ENCODE measurements at regions not wholly inside any gene's neighbourhood (a gene's known extent, or its start where the extent isn't known, plus 50 kb on each side); places are given as distances from the start of the nearest gene placed in this dataset.

DNA sequence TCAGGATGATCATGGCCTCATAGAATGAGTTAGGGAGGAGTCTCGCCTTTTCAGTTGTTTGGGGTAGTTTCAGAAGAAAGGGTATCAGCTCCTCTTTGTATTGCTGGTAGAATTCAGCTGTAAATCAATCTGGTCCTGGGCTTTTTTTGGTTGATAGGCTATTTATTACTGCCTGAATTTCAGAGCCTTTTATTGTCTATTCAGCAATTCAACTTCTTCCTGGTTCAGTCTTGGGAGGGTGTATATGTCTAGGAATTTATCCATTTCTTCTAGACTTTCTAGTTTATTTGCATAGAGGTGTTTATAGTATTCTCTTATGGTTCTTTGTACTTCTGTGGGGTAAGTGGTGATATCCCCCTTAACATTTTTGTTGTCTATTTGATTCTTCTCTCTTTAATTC is 1024.2 kb downstream of the DIPK2A start:
- Histone ChIP-seq H3K9ac (ENCODE audit: low read length) (no peak overlapping the region), H2AK5ac (ENCODE audit: low read length, severe bottlenecking) (no peak overlapping the region), H2AFZ (ENCODE audit: low read depth, low read length) (no peak overlapping the region), H2BK12ac (ENCODE audit: low read length in 2 of 2) (no peak overlapping the region), H3K4me3 (ENCODE audit: insufficient read depth in 1 of 2, low read depth in 1 of 2, low read length in 2 of 2) (no peak overlapping the region), H2BK5ac (ENCODE audit: low read depth, low read length, poor library complexity, severe bottlenecking) (no peak overlapping the region), H3K4me1 (ENCODE audit: control insufficient read depth, insufficient read depth, low read depth, low read length) (no peaks in the 10 kb centered on the region), H3K14ac (ENCODE audit: low read length in 2 of 2) (no peak overlapping the region), H4K8ac (ENCODE audit: low read length) (no peak overlapping the region), H3K79me1 (replicated peaks; ENCODE audit: low read length, poor library complexity, severe bottlenecking) (no peaks in the 10 kb centered on the region), H3K18ac (ENCODE audit: low read depth in 1 of 2, low read length in 2 of 2) (no peak overlapping the region), H3K27ac (ENCODE audit: low read length, poor library complexity, severe bottlenecking) (no peak overlapping the region), H3K9me3 (ENCODE audit: control insufficient read depth, low read length) (peaks cover 14% of the 10 kb centered on the region), H2BK120ac (ENCODE audit: low read depth, low read length) (no peak overlapping the region), H3K23ac (ENCODE audit: low read length in 2 of 2) (no peak overlapping the region), H3K4ac (ENCODE audit: low read depth in 1 of 2, low read length in 2 of 2) (no peak overlapping the region), H4K91ac (ENCODE audit: low read length) (no peak overlapping the region), H3K36me3 (ENCODE audit: control insufficient read depth in 1 of 2, insufficient read depth in 2 of 2, low read depth in 1 of 2, low read length in 2 of 2) (no peaks in the 10 kb centered on the region), H3K27me3 (ENCODE audit: control insufficient read depth in 1 of 2, insufficient read depth in 1 of 2, low read length in 2 of 2) (no peaks in the 10 kb centered on the region), H3K4me2 (ENCODE audit: low read length, poor library complexity, severe bottlenecking) (no peak overlapping the region), H2BK15ac (ENCODE audit: low read depth, poor library complexity, severe bottlenecking) (no peak overlapping the region)
- WGBS: 90% methylated on average over 1 of the region's 1 CpG
- DNase-seq: no peak

DNA sequence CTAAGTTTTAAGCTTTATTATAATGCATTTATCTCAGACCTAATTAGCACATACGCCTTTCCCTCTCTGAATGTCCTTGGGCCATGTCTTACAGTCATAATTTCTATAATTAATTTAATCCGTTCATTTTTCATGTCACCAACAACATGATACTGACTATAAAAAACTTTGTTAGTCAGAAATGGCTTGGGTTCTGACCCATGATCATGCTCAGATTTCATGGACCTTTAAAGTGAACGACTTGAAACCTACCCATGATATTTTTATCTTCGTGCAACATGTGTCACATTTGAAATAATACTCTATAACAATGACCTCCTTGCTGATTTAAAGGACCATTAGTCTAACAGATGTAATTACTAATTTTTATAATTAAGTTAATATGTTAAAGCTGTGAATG is 1033.8 kb downstream of the DIPK2A start:
- Histone ChIP-seq H3K4me3 (ENCODE audit: insufficient read depth in 1 of 2, low read depth in 1 of 2, low read length in 2 of 2) (no peak overlapping the region), H3K4ac (ENCODE audit: low read depth in 1 of 2, low read length in 2 of 2) (no peak overlapping the region), H2BK5ac (ENCODE audit: low read depth, low read length, poor library complexity, severe bottlenecking) (no peak overlapping the region), H4K8ac (ENCODE audit: low read length) (no peak overlapping the region), H2AK5ac (ENCODE audit: low read length, severe bottlenecking) (no peak overlapping the region), H3K79me1 (replicated peaks; ENCODE audit: low read length, poor library complexity, severe bottlenecking) (no peaks in the 10 kb centered on the region), H2BK15ac (ENCODE audit: low read depth, poor library complexity, severe bottlenecking) (no peak overlapping the region), H2AFZ (ENCODE audit: low read depth, low read length) (no peak overlapping the region), H3K4me2 (ENCODE audit: low read length, poor library complexity, severe bottlenecking) (no peak overlapping the region), H4K91ac (ENCODE audit: low read length) (no peak overlapping the region), H2BK12ac (ENCODE audit: low read length in 2 of 2) (no peak overlapping the region), H3K9me3 (ENCODE audit: control insufficient read depth, low read length) (peaks cover 20% of the 10 kb centered on the region), H3K18ac (ENCODE audit: low read depth in 1 of 2, low read length in 2 of 2) (no peak overlapping the region), H3K14ac (ENCODE audit: low read length in 2 of 2) (no peak overlapping the region), H3K23ac (ENCODE audit: low read length in 2 of 2) (no peak overlapping the region), H3K36me3 (ENCODE audit: control insufficient read depth in 1 of 2, insufficient read depth in 2 of 2, low read depth in 1 of 2, low read length in 2 of 2) (no peaks in the 10 kb centered on the region), H3K27ac (ENCODE audit: low read length, poor library complexity, severe bottlenecking) (no peak overlapping the region), H3K9ac (ENCODE audit: low read length) (no peak overlapping the region), H2BK120ac (ENCODE audit: low read depth, low read length) (no peak overlapping the region), H3K27me3 (ENCODE audit: control insufficient read depth in 1 of 2, insufficient read depth in 1 of 2, low read length in 2 of 2) (no peaks in the 10 kb centered on the region), H3K4me1 (ENCODE audit: control insufficient read depth, insufficient read depth, low read depth, low read length) (no peaks in the 10 kb centered on the region)
- DNase-seq: no peak
- 86% methylated on average over 3 of the region's 4 CpGs for WGBS

DNA sequence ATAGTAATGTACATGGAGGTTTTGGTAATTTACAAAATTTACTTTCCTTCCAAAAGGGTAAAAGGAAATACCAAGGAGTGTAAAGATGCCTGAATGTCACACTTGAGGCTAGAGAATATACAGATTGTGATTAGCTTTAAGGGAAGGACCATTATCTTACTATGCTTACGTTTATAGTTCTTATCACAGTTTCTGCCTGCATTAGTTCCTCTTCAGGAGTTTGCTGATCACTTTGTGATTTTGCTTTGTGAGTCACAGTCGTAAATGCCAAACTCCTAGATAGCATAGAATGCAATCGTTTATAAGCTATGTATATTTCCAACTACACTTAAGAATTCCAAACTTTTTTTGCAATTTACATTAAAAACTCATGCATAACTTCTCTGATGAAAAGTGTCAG is 1034.6 kb downstream of the DIPK2A start:
- Histone ChIP-seq H2BK120ac (ENCODE audit: low read depth, low read length) (no peak overlapping the region), H2AFZ (ENCODE audit: low read depth, low read length) (no peak overlapping the region), H3K18ac (ENCODE audit: low read depth in 1 of 2, low read length in 2 of 2) (no peak overlapping the region), H3K27ac (ENCODE audit: low read length, poor library complexity, severe bottlenecking) (no peak overlapping the region), H4K8ac (ENCODE audit: low read length) (no peak overlapping the region), H3K27me3 (ENCODE audit: control insufficient read depth in 1 of 2, insufficient read depth in 1 of 2, low read length in 2 of 2) (no peaks in the 10 kb centered on the region), H2BK5ac (ENCODE audit: low read depth, low read length, poor library complexity, severe bottlenecking) (no peak overlapping the region), H3K9me3 (ENCODE audit: control insufficient read depth, low read length) (peaks cover 14% of the 10 kb centered on the region), H2AK5ac (ENCODE audit: low read length, severe bottlenecking) (no peak overlapping the region), H2BK15ac (ENCODE audit: low read depth, poor library complexity, severe bottlenecking) (no peak overlapping the region), H3K23ac (ENCODE audit: low read length in 2 of 2) (no peak overlapping the region), H3K14ac (ENCODE audit: low read length in 2 of 2) (no peak overlapping the region), H3K4me3 (ENCODE audit: insufficient read depth in 1 of 2, low read depth in 1 of 2, low read length in 2 of 2) (no peak overlapping the region), H3K4ac (ENCODE audit: low read depth in 1 of 2, low read length in 2 of 2) (no peak overlapping the region), H4K91ac (ENCODE audit: low read length) (no peak overlapping the region), H3K36me3 (ENCODE audit: control insufficient read depth in 1 of 2, insufficient read depth in 2 of 2, low read depth in 1 of 2, low read length in 2 of 2) (no peaks in the 10 kb centered on the region), H3K4me2 (ENCODE audit: low read length, poor library complexity, severe bottlenecking) (no peak overlapping the region), H3K4me1 (ENCODE audit: control insufficient read depth, insufficient read depth, low read depth, low read length) (no peaks in the 10 kb centered on the region), H2BK12ac (ENCODE audit: low read length in 2 of 2) (no peak overlapping the region), H3K79me1 (replicated peaks; ENCODE audit: low read length, poor library complexity, severe bottlenecking) (no peaks in the 10 kb centered on the region), H3K9ac (ENCODE audit: low read length) (no peak overlapping the region)
- no peak for DNase-seq
- 38% methylated on average over 2 of the region's 3 CpGs for WGBS

DNA sequence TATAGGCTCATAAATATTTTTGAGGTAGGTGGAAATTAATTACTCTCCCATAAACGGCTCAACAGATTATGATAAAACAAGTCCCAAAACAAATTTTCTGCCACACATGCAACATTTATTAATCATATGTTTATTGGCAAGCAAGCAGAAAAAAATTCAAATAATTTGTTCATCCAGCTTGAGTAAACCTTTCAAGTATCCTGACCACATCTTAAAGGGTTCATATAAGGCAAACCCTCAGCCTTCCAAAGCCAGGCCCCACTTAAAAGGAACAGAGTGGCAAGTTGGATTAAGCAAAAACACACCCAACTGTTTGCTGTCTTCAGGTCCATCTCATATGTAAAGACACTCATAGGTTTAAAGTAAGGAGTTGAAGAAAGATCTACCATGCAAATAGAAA is 1042.3 kb downstream of the DIPK2A start:
- DNase-seq: no peak
- H2BK5ac ChIP-seq (ENCODE audit: low read depth, low read length, poor library complexity, severe bottlenecking): no peak overlapping the region
- no peaks in the 10 kb centered on the region for H3K4me1 ChIP-seq (ENCODE audit: control insufficient read depth, insufficient read depth, low read depth, low read length)
- no peak overlapping the region for H3K9ac ChIP-seq (ENCODE audit: low read length)
- no peak overlapping the region for H4K8ac ChIP-seq (ENCODE audit: low read length)
- no peak overlapping the region for H3K23ac ChIP-seq (ENCODE audit: low read length in 2 of 2)
- no peak overlapping the region for H2BK12ac ChIP-seq (ENCODE audit: low read length in 2 of 2)
- no peak overlapping the region for H3K4me3 ChIP-seq (ENCODE audit: insufficient read depth in 1 of 2, low read depth in 1 of 2, low read length in 2 of 2)
- H4K91ac ChIP-seq (ENCODE audit: low read length): no peak overlapping the region
- H2BK120ac ChIP-seq (ENCODE audit: low read depth, low read length): no peak overlapping the region
- no peaks in the 10 kb centered on the region for H3K9me3 ChIP-seq (ENCODE audit: control insufficient read depth, low read length)
- H3K18ac ChIP-seq (ENCODE audit: low read depth in 1 of 2, low read length in 2 of 2): no peak overlapping the region
- H3K36me3 ChIP-seq (ENCODE audit: control insufficient read depth in 1 of 2, insufficient read depth in 2 of 2, low read depth in 1 of 2, low read length in 2 of 2): no peaks in the 10 kb centered on the region
- no peak overlapping the region for H2AK5ac ChIP-seq (ENCODE audit: low read length, severe bottlenecking)
- H2AFZ ChIP-seq (ENCODE audit: low read depth, low read length): no peak overlapping the region
- H3K4ac ChIP-seq (ENCODE audit: low read depth in 1 of 2, low read length in 2 of 2): no peak overlapping the region
- no peak overlapping the region for H2BK15ac ChIP-seq (ENCODE audit: low read depth, poor library complexity, severe bottlenecking)
- H3K14ac ChIP-seq (ENCODE audit: low read length in 2 of 2): no peak overlapping the region
- no peaks in the 10 kb centered on the region for H3K27me3 ChIP-seq (ENCODE audit: control insufficient read depth in 1 of 2, insufficient read depth in 1 of 2, low read length in 2 of 2)
- 83% methylated on average over 1 of the region's 1 CpG for WGBS
- H3K27ac ChIP-seq (ENCODE audit: low read length, poor library complexity, severe bottlenecking): no peak overlapping the region
- no peaks in the 10 kb centered on the region for H3K79me1 ChIP-seq (replicated peaks; ENCODE audit: low read length, poor library complexity, severe bottlenecking)
- no peak overlapping the region for H3K4me2 ChIP-seq (ENCODE audit: low read length, poor library complexity, severe bottlenecking)
